GM12878 (cell line): ENCODE measurements at regions not wholly inside any gene's neighbourhood (a gene's known extent, or its start where the extent isn't known, plus 50 kb on each side); places are given as distances from the start of the nearest gene placed in this dataset.

Experiments used
- ATAC-seq: fragments of 200-7000 bp; cut with Tn5 transposase; 3 replicates; pipeline ENCODE4 v1.9.1; 2020; ENCODE audit warnings: mild to moderate bottlenecking, moderate library complexity
- BruUV-seq: library from RNA; stranded (reverse); fragments of 400-500 nt; replicated peaks from 2 replicates; lab custom pipeline; 2021; lab: Mats Ljungman, UMichigan
- CTCF ChIA-PET: fragments of 300-600 bp; sonication (Branson Sonifier 250); formaldehyde crosslinking; extraction: SDS; loops from one replicate; lab custom pipeline; 2021; ENCODE audit warnings: inconsistent platforms; lab: Yijun Ruan, JAX
- POLR2A ChIA-PET: fragments of 350-600 bp; formaldehyde crosslinking; extraction: SDS; loops from one replicate; lab custom pipeline; 2021; ENCODE audit warnings: inconsistent platforms; lab: Charles Lee
- RAD21 ChIA-PET: fragments of 300-600 bp; sonication (Branson Sonifier 250); formaldehyde crosslinking; loops from one replicate; lab custom pipeline; 2023; ENCODE audit warnings: antibody characterized with exemption; ENCODE audit not compliant: unreplicated experiment; lab: Charles Lee
- SMC1A ChIA-PET: fragments of 300-600 bp; sonication (Branson Sonifier 250); formaldehyde crosslinking; loops from one replicate; lab custom pipeline; 2023; ENCODE audit not compliant: unreplicated experiment, uncharacterized antibody; lab: Charles Lee
- DNase-seq: peaks from one replicate; pipeline ENCODE4 v3.0.0-alpha.2; 2011; ENCODE audit warnings: low read depth, low spot score
- FAIRE-seq: peaks from 3 replicates; lab custom pipeline; 2011; peaks lifted over from hg19 to GRCh38; lab: Jason Lieb, UNC
- H2AFZ ChIP-seq: 2 replicates; pipeline ENCODE4 v1.6.0; 2011; ENCODE audit warnings: low read depth, low read length, control low read depth; ENCODE audit not compliant: control insufficient read depth
- H3K27ac ChIP-seq: 2 replicates; pipeline ENCODE4 v1.5.1; 2011; ENCODE audit warnings: control low read depth; ENCODE audit not compliant: control insufficient read depth, insufficient read depth
- H3K27me3 ChIP-seq, 2 experiments: replicated peaks in 1 of 2; 2 replicates each; pipeline versions ENCODE4 v1.6.0 to v1.6.1; 2011; ENCODE audit warnings: low read length in 1 of 2; ENCODE audit not compliant: control insufficient read depth in 2 of 2, insufficient read depth in 2 of 2
- H3K36me3 ChIP-seq, 2 experiments: 2 replicates each; pipeline ENCODE4 v1.5.1; 2011; ENCODE audit warnings: low read length in 1 of 2; ENCODE audit not compliant: control insufficient read depth in 2 of 2, insufficient read depth in 2 of 2
- H3K4me1 ChIP-seq: 2 replicates; pipeline ENCODE4 v1.6.1; 2011; ENCODE audit warnings: mild to moderate bottlenecking, low read length, moderate library complexity, mixed read lengths; ENCODE audit not compliant: control insufficient read depth, insufficient read depth
- H3K4me2 ChIP-seq: 2 replicates; pipeline ENCODE4 v1.6.0; 2011; ENCODE audit warnings: control low read depth; ENCODE audit not compliant: control insufficient read depth, insufficient read depth
- H3K4me3 ChIP-seq: fragments of 200-600 bp; sonication (generic); 2 replicates; pipeline ENCODE4 v1.5.1; 2016
- H3K79me2 ChIP-seq: 2 replicates; pipeline ENCODE4 v1.6.0; 2011; ENCODE audit warnings: low read length; ENCODE audit not compliant: control insufficient read depth, insufficient read depth
- H3K9ac ChIP-seq: 2 replicates; pipeline ENCODE4 v1.8.0; 2011; ENCODE audit warnings: low read length, control low read depth, mixed read lengths; ENCODE audit not compliant: control insufficient read depth, insufficient read depth
- H3K9me3 ChIP-seq: replicated peaks from 3 replicates; pipeline ENCODE4 v1.5.1; 2011; ENCODE audit warnings: mild to moderate bottlenecking, low read length; ENCODE audit not compliant: control insufficient read depth, insufficient read depth
- H4K20me1 ChIP-seq: 2 replicates; pipeline ENCODE4 v1.6.0; 2011; ENCODE audit not compliant: control insufficient read depth, insufficient read depth
- ATF7 ChIP-seq: fragments of 450-650 bp; IDR thresholded peaks from 2 replicates; pipeline ENCODE4 v1.6.1; 2016; ENCODE audit warnings: low read depth, mild to moderate bottlenecking
- BRCA1 ChIP-seq: IDR thresholded peaks from 2 replicates; pipeline ENCODE4 v1.6.1; 2011; ENCODE audit warnings: low read depth, low read length, improper control_type of control experiment
- CEBPB ChIP-seq, 2 experiments: fragments of 150-350 bp in 1 of 2; IDR thresholded peaks; 2 replicates each; pipeline ENCODE4 v1.6.1; 2012 to 2014; ENCODE audit warnings: low read depth in 2 of 2, low read length in 2 of 2, borderline replicate concordance in 1 of 2, inconsistent platforms in 1 of 2
- IKZF1 ChIP-seq: fragments of 450-650 bp; conservative IDR thresholded peaks from 2 replicates; pipeline ENCODE4 v1.6.1; 2017; ENCODE audit warnings: antibody characterized with exemption, mild to moderate bottlenecking
- KAT2A ChIP-seq: conservative IDR thresholded peaks from 2 replicates; pipeline ENCODE4 v1.6.1; 2011; ENCODE audit warnings: low read depth, low read length; ENCODE audit not compliant: control insufficient read depth
- PML ChIP-seq: IDR thresholded peaks from 2 replicates; pipeline ENCODE4 v1.6.1; 2012; ENCODE audit warnings: low read length, inconsistent platforms
- POLR2AphosphoS2 ChIP-seq: IDR thresholded peaks from 2 replicates; pipeline ENCODE4 v1.6.1; 2011; ENCODE audit warnings: low read depth, mild to moderate bottlenecking, low read length, improper control_type of control experiment, moderate library complexity
- RAD21 ChIP-seq: IDR thresholded peaks from 2 replicates; pipeline ENCODE4 v1.6.1; 2011; ENCODE audit warnings: mild to moderate bottlenecking, low read depth, low read length, moderate library complexity; ENCODE audit not compliant: insufficient read depth
- RAD51 ChIP-seq: fragments of 450-650 bp; IDR thresholded peaks from 2 replicates; pipeline ENCODE4 v1.6.1; 2016; ENCODE audit warnings: moderate library complexity, mild to moderate bottlenecking, inconsistent platforms
- RELA ChIP-seq: fragments of 450-650 bp; IDR thresholded peaks from 2 replicates; pipeline ENCODE4 v1.8.0; 2014; ENCODE audit warnings: borderline replicate concordance; ENCODE audit not compliant: partially characterized antibody
- SUZ12 ChIP-seq: fragments of 200-600 bp; sonication (generic); IDR thresholded peaks from one replicate; pipeline ENCODE4 v1.6.1; 2018; ENCODE audit warnings: antibody characterized with exemption, mild to moderate bottlenecking; ENCODE audit not compliant: unreplicated experiment
- TARDBP ChIP-seq: IDR thresholded peaks from 2 replicates; pipeline ENCODE4 v1.6.1; 2016; ENCODE audit warnings: borderline replicate concordance
- ZNF384 ChIP-seq: IDR thresholded peaks from 2 replicates; pipeline ENCODE4 v1.6.1; 2012; ENCODE audit warnings: low read depth, mild to moderate bottlenecking, low read length, improper control_type of control experiment, borderline replicate concordance
- WGBS: methylation state at CpG from one replicate; pipeline ENCODE4 v1.1.6; 2016; ENCODE audit warnings: low lambda C conversion rate; ENCODE audit not compliant: insufficient replicate concordance, insufficient coverage; ENCODE audit errors: missing lambda C conversion rate; 5-methylcytosine and 5-hydroxymethylcytosine counted together
- in situ Hi-C: fragments of 300-500 bp; cut with MboI; formaldehyde crosslinking; loops from 9 replicates; pipeline ENCODE4 v1.14.3; 2018; ENCODE audit warnings: mixed read lengths
- intact Hi-C: fragments of 100-400 bp; cut with micrococcal nuclease; formaldehyde crosslinking; loops from one replicate; pipeline ENCODE4 v1.14.2; 2022; ENCODE audit not compliant: unreplicated experiment
- TF ChIP-seq, protein P1 (sequence below): fragments of 450-650 bp; IDR thresholded peaks from 2 replicates; pipeline ENCODE4 v1.6.1; 2017; ENCODE audit warnings: antibody characterized with exemption, mild to moderate bottlenecking, moderate library complexity
- TF ChIP-seq, protein P2 (sequence below): fragments of 450-650 bp; IDR thresholded peaks from 2 replicates; pipeline ENCODE4 v1.6.1; 2017; ENCODE audit warnings: borderline replicate concordance

DNA sequence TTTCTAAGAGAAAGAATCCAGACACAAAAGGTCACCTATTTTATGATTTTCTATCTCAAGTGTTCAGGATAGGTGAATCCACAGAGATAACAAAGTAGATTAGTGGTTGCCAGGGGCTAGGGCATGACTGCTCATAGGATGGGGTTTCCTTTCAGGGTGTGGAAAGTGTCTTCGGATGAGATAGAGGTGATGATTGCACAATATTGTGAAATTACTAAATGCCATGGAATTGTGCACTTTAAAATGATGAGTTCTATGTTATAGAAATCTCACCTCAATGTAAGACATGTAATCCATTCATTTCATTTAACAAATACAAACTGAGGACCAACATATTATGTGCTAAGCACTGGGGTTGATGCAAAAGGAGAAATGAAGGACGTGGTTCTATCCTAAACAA, 76.4 kb upstream of the GALNT17 start:
- POLR2A ChIA-PET: no interaction called here
- WGBS: 3% methylated on average over 2 of the region's 2 CpGs
- Histone ChIP-seq H3K4me3 (no peak overlapping the region), H3K9ac (no peak overlapping the region), H2AFZ (no peak overlapping the region), H3K4me2 (no peak overlapping the region), H3K27ac (no peak overlapping the region), H3K79me2 (no peaks in the 10 kb centered on the region), H3K36me3 (no peaks in the 10 kb centered on the region), H3K27me3 (no peaks in the 10 kb centered on the region), H3K9me3 (no peaks in the 10 kb centered on the region), H3K4me1 (no peaks in the 10 kb centered on the region), H4K20me1 (no peaks in the 10 kb centered on the region)
- no TSS peak for BruUV-seq
- FAIRE-seq (no peak), ATAC-seq (no peak), DNase-seq (no peak)
- CTCF ChIA-PET: no interaction called here
- SMC1A ChIA-PET: no interaction called here
- TF ChIP-seq, protein P1, sequence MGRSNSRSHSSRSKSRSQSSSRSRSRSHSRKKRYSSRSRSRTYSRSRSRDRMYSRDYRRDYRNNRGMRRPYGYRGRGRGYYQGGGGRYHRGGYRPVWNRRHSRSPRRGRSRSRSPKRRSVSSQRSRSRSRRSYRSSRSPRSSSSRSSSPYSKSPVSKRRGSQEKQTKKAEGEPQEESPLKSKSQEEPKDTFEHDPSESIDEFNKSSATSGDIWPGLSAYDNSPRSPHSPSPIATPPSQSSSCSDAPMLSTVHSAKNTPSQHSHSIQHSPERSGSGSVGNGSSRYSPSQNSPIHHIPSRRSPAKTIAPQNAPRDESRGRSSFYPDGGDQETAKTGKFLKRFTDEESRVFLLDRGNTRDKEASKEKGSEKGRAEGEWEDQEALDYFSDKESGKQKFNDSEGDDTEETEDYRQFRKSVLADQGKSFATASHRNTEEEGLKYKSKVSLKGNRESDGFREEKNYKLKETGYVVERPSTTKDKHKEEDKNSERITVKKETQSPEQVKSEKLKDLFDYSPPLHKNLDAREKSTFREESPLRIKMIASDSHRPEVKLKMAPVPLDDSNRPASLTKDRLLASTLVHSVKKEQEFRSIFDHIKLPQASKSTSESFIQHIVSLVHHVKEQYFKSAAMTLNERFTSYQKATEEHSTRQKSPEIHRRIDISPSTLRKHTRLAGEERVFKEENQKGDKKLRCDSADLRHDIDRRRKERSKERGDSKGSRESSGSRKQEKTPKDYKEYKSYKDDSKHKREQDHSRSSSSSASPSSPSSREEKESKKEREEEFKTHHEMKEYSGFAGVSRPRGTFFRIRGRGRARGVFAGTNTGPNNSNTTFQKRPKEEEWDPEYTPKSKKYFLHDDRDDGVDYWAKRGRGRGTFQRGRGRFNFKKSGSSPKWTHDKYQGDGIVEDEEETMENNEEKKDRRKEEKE: no peak
- TF ChIP-seq KAT2A (no peak), RELA (no peak), PML (no peak), RAD51 (no peak), BRCA1 (no peak), ATF7 (no peak), IKZF1 (no peak), TARDBP (no peak), CEBPB (IDR thresholded peaks at IDR 0.05; ENCODE audit: borderline replicate concordance in 1 of 2, low read depth in 2 of 2, low read length in 2 of 2) (no peak), POLR2AphosphoS2 (no peak), ZNF384 (no peak), RAD21 (no peak), SUZ12 (no peak)
- TF ChIP-seq, protein P2, sequence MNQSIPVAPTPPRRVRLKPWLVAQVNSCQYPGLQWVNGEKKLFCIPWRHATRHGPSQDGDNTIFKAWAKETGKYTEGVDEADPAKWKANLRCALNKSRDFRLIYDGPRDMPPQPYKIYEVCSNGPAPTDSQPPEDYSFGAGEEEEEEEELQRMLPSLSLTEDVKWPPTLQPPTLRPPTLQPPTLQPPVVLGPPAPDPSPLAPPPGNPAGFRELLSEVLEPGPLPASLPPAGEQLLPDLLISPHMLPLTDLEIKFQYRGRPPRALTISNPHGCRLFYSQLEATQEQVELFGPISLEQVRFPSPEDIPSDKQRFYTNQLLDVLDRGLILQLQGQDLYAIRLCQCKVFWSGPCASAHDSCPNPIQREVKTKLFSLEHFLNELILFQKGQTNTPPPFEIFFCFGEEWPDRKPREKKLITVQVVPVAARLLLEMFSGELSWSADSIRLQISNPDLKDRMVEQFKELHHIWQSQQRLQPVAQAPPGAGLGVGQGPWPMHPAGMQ: no peak
- intact Hi-C loops: no loop called here
- in situ Hi-C loops: no loop called here
- RAD21 ChIA-PET: no interaction called here
